BLaER1 treated with 17β-estradiol and CSF1 and Interleukin-3, amounts not matched to agents 10 nM and 100 nM (cell line): ENCODE measurements at regions not wholly inside any gene's neighbourhood (a gene's known extent, or its start where the extent isn't known, plus 50 kb on each side); places are given as distances from the start of the nearest gene placed in this dataset.
"Not testable (repeated sequence)": the region's sequence is repeated elsewhere in the genome, so short reads cannot be mapped to it uniquely, and the experiment has no call there.

Experiments used
- H3K27ac ChIP-seq, 11 experiments: shearing (Covaris generic); formaldehyde crosslinking; 2 replicates each; pipeline ENCODE4 v1.8.1; 2022
- H3K27me3 ChIP-seq, 11 experiments: shearing (Covaris generic); formaldehyde crosslinking; 2 replicates each; pipeline ENCODE4 v1.8.1; 2022
- H3K36me3 ChIP-seq, 11 experiments: shearing (Covaris generic); formaldehyde crosslinking; 2 replicates each; pipeline ENCODE4 v1.8.1; 2022
- H3K4me1 ChIP-seq, 10 experiments: shearing (Covaris generic); formaldehyde crosslinking; 2 replicates each; pipeline ENCODE4 v1.8.1; 2022
- H3K4me2 ChIP-seq, 11 experiments: shearing (Covaris generic); formaldehyde crosslinking; 2 replicates each; pipeline ENCODE4 v1.8.1; 2022
- H3K4me3 ChIP-seq, 10 experiments: shearing (Covaris generic); formaldehyde crosslinking; 2 replicates each; pipeline ENCODE4 v1.8.1; 2022
- H3K9ac ChIP-seq, 11 experiments: shearing (Covaris generic); formaldehyde crosslinking; 2 replicates each; pipeline ENCODE4 v1.8.1; 2022
- H3K9me3 ChIP-seq, 11 experiments: shearing (Covaris generic); formaldehyde crosslinking; replicated peaks in 1 of 11; 2 replicates each; pipeline ENCODE4 v1.8.1; 2022
- H4K20me1 ChIP-seq, 11 experiments: shearing (Covaris generic); formaldehyde crosslinking; 2 replicates each; pipeline ENCODE4 v1.8.1; 2022
- Cebpa-rat ChIP-seq, 11 experiments: shearing (Covaris generic); IDR thresholded peaks; 2 replicates each; pipeline ENCODE4 v1.8.1; 2022

DNA sequence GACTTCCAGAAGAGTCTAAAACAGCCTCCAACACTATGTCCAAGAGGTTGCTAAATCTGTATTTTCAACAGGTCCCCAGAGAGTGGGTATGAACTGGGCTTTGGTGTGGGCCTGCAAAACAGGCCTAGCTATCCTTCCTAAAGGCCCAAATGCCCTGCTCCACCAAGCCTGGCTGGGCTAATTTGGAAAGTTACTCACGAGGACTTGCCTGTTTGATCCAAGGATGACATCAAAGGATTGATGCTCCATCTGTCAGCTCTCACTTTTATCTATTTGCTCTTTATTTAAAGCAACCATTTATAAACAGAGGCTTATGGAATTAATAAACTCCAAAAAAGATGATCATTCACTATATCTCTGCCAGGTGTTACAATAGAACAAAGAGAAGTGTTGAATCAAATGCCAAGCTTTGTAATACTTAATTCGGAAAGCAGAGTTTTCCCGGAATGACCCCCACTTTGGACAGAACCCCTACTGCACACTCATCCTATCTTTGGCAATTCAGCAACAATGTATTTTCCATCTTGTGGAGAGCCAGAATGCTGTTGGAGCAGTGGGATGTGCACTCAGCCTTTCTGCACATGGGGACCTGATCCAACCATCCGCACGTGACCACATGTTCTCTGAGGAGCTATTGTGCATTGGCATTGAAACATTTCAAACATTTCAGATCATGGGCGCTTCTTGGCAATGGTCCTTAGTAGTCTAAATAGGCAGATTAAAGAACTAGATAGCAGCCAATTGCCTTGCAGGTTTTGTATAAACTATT is 163.3 kb upstream of the THBS1 start:
- TF ChIP-seq Cebpa-rat (IDR thresholded peaks at IDR 0.05): no peak
- H3K9ac ChIP-seq: no peak overlapping the region
- no peak overlapping the region for H3K4me3 ChIP-seq
- H3K4me1 ChIP-seq: peaks cover 0 to 33% (median 0%) of the 10 kb centered on the region in 10 experiments; a peak in 7 of 20 replicates
- peaks cover 18 to 35% (median 26%) of the 10 kb centered on the region in 11 experiments for H3K9me3 ChIP-seq
- H3K4me2 ChIP-seq: no peak overlapping the region
- H4K20me1 ChIP-seq: no peaks in the 10 kb centered on the region
- no peaks in the 10 kb centered on the region for H3K36me3 ChIP-seq
- H3K27me3 ChIP-seq: no peaks in the 10 kb centered on the region
- H3K27ac ChIP-seq: no peak overlapping the region

GRCh38 chr15:39419651-39420050 is 161.2 kb upstream of the THBS1 start:
- Histone ChIP-seq H3K9me3 (peaks cover 18 to 35% (median 26%) of the 10 kb centered on the region in 11 experiments), H3K9ac (no peak overlapping the region), H3K4me2 (no peak overlapping the region), H3K27ac (no peak overlapping the region), H3K4me3 (no peak overlapping the region), H3K36me3 (no peaks in the 10 kb centered on the region), H3K27me3 (no peaks in the 10 kb centered on the region), H3K4me1 (peaks cover 0 to 13% (median 0%) of the 10 kb centered on the region in 10 experiments; a peak in 5 of 20 replicates), H4K20me1 (no peaks in the 10 kb centered on the region)
- TF ChIP-seq Cebpa-rat (IDR thresholded peaks at IDR 0.05): no peak

GRCh38 chr15:39420123-39420852 is 160.6 kb upstream of the THBS1 start:
- H3K9ac ChIP-seq, H3K4me2 ChIP-seq, H4K20me1 ChIP-seq, H3K36me3 ChIP-seq, H3K4me1 ChIP-seq, H3K27ac ChIP-seq, H3K27me3 ChIP-seq, H3K4me3 ChIP-seq: not testable (repeated sequence)
- H3K9me3 ChIP-seq: peaks cover 18 to 31% (median 26%) of the 10 kb centered on the region in 11 experiments

DNA sequence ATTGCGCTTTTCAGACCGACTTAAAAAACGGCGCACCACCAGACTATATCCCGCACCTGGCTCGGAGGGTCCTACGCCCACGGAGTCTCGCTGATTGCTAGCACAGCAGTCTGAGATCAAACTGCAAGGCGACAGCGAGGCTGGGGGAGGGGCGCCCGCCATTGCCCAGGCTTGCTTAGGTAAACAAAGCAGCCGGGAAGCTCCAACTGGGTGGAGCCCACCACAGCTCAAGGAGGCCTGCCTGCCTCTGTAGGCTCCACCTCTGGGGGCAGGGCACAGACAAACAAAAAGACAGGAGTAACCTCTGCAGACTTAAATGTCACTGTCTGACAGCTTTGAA is 160.1 kb upstream of the THBS1 start:
- not testable (repeated sequence) for H3K4me1 ChIP-seq, H3K36me3 ChIP-seq, H3K4me3 ChIP-seq, H3K4me2 ChIP-seq, H4K20me1 ChIP-seq, H3K27ac ChIP-seq, H3K9ac ChIP-seq, H3K27me3 ChIP-seq
- peaks cover 13 to 27% (median 23%) of the 10 kb centered on the region in 11 experiments for H3K9me3 ChIP-seq

DNA sequence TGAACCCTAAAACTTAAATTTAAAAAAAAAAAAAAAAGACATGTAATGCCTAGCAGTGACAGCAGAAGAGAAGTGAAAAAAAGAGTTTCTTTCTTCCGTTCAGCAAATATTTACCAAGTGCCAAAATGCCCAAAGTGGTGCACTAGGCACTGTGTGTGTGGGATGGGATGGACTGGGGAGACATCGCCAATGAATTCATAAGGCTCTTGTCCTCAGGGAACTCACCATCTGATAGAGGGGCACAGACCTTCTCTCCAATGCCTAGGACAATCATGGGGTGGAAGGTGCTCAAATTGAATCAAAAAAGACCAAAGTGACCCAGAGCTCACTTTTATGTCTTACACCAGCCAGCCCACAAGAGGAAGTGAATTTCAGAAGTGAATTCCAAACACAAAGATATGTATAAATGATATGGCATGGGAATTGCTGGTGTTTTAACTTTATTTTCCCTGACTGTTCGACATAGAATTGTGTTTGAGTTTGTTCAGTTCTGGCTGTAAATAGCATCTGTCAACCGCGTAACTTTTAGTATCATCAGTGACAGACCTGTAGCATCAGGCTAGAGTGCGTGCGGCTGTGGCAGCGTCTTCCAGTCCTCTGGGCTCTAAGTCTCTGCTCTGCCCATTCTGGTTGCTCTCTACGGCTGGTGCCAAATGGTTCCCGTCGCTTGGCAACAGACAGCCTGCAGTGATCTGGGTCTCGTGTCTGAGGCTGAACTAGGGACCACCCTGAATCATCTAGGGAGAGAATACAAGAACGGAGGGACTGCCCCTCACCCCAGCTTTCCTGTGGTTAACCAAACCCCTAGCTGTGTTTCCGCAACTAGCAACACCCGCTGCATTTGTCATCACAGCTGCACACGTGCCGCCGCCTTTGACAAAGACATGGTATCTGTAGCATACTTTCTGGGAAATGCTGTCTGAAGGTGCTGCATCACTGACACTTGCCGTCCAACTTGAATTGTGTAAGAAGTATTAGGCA is 154.0 kb upstream of the THBS1 start:
- no peaks in the 10 kb centered on the region for H4K20me1 ChIP-seq
- peaks cover 44 to 55% (median 54%) of the 10 kb centered on the region in 10 experiments for H3K4me1 ChIP-seq
- peak overlapping the region; percentile 77 to 93 (median 90) for H3K4me2 ChIP-seq
- H3K9ac ChIP-seq: peak overlapping the region; percentile 67 to 82 (median 75)
- peak overlapping the region; percentile 77 to 92 (median 87) for H3K27ac ChIP-seq
- H3K27me3 ChIP-seq: peaks cover 0 to 10% (median 0%) of the 10 kb centered on the region in 11 experiments; a peak in 6 of 22 replicates
- TF ChIP-seq Cebpa-rat (IDR thresholded peaks at IDR 0.05): peak in 10 of 11 experiments; percentile 22 to 98 (median 72); a peak in 16 of 22 replicates
- no peaks in the 10 kb centered on the region for H3K9me3 ChIP-seq
- H3K4me3 ChIP-seq: peak overlapping the region in 9 of 10 experiments; percentile 17 to 61 (median 37); a peak in 13 of 20 replicates
- no peaks in the 10 kb centered on the region for H3K36me3 ChIP-seq

- peak overlapping the region; percentile 77 to 92 (median 87) for H3K27ac ChIP-seq
- peak overlapping the region; percentile 67 to 82 (median 75) for H3K9ac ChIP-seq
- peaks cover 0 to 10% (median 0%) of the 10 kb centered on the region in 11 experiments; a peak in 6 of 22 replicates for H3K27me3 ChIP-seq
- H4K20me1 ChIP-seq: no peaks in the 10 kb centered on the region
- TF ChIP-seq Cebpa-rat (IDR thresholded peaks at IDR 0.05): peak in 3 of 11 experiments; percentile 5 to 16 (median 7); a peak in 2 of 22 replicates
- H3K4me3 ChIP-seq: peak overlapping the region in 8 of 10 experiments; percentile 9 to 61 (median 32); a peak in 11 of 20 replicates
- H3K4me1 ChIP-seq: peaks cover 49 to 64% (median 59%) of the 10 kb centered on the region in 10 experiments
- H3K4me2 ChIP-seq: peak overlapping the region; percentile 77 to 93 (median 90)
- H3K9me3 ChIP-seq: no peaks in the 10 kb centered on the region
- no peaks in the 10 kb centered on the region for H3K36me3 ChIP-seq
Measured at GRCh38 chr15:39427705-39428104, 153.2 kb upstream of the THBS1 start.

DNA sequence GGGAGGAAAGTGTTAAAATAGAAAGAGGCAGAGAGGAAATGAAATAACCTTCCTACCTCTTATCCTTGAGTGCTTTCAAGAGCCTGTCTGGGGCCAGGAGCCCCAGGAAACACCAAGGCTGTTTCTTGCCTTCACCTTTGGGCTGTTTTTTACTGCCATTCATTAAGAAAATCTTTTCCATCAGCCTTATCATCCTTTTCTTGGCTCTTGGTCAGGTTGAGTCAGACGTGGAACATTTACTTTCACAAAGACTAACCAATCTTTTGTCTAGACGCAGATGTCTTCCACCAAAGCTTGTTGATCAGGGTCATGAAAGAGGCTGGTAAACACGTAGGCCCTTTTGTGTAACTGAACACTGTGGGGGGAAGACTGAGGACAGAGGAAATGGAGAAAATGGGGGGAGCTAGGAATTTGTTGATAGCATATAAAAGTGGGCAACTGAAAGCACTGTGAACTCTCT is 151.0 kb upstream of the THBS1 start:
- peak overlapping the region; percentile 45 to 93 (median 83) for H3K4me2 ChIP-seq

DNA sequence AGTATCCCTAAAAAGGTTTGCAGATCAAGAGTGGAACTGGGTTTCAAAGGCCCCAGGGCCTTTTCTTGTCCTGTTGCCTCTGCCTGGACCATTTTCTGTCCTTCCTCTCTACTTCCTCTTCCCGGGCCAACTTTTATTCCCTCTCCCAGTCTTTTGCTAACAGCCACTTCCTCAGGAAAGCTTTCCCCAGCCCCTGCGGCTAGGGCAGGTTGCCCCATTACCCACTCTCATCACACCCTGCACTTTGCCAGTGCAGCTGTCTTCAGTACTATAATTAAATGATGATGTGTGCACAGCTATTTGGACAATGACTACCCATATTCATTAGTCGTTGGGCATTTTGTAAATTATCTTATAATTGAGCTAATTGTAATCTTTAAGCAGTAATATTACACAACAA is 150.5 kb upstream of the THBS1 start:
- H3K9ac ChIP-seq: no peak overlapping the region
- peak overlapping the region; percentile 45 to 93 (median 83) for H3K4me2 ChIP-seq
- peak overlapping the region in 10 of 11 experiments; percentile 13 to 90 (median 54); a peak in 19 of 22 replicates for H3K27ac ChIP-seq
- H3K27me3 ChIP-seq: peaks cover 0 to 10% (median 0%) of the 10 kb centered on the region in 11 experiments; a peak in 6 of 22 replicates
- no peak overlapping the region for H3K4me3 ChIP-seq
- no peak for TF ChIP-seq Cebpa-rat (IDR thresholded peaks at IDR 0.05)
- H3K4me1 ChIP-seq: peaks cover 49 to 91% (median 68%) of the 10 kb centered on the region in 10 experiments
- H4K20me1 ChIP-seq: no peaks in the 10 kb centered on the region
- H3K36me3 ChIP-seq: no peaks in the 10 kb centered on the region
- no peaks in the 10 kb centered on the region for H3K9me3 ChIP-seq

More for the DNA sequence above, 151.0 kb upstream of the THBS1 start:
- Histone ChIP-seq H4K20me1 (no peaks in the 10 kb centered on the region), H3K9ac (no peak overlapping the region), H3K36me3 (no peaks in the 10 kb centered on the region), H3K27ac (peak overlapping the region in 10 of 11 experiments; percentile 13 to 90 (median 54); a peak in 19 of 22 replicates), H3K4me3 (no peak overlapping the region), H3K9me3 (no peaks in the 10 kb centered on the region), H3K4me1 (peaks cover 49 to 86% (median 68%) of the 10 kb centered on the region in 10 experiments), H3K27me3 (peaks cover 0 to 10% (median 0%) of the 10 kb centered on the region in 11 experiments; a peak in 6 of 22 replicates)
- no peak for TF ChIP-seq Cebpa-rat (IDR thresholded peaks at IDR 0.05)
